B cell (primary cell): ENCODE measurements at regions not wholly inside any gene's neighbourhood (a gene's known extent, or its start where the extent isn't known, plus 50 kb on each side); places are given as distances from the start of the nearest gene placed in this dataset.

Experiments used
- ATAC-seq: fragments of 200-7000 bp; cut with Tn5 transposase; one replicate; pipeline ENCODE4 v1.10.0; 2021; ENCODE audit warnings: low read depth, mild to moderate bottlenecking, moderate number of reproducible peaks, moderate library complexity
- CTCF ChIA-PET: fragments of 350-600 bp; sonication (Branson Sonifier 250); formaldehyde crosslinking; loops from one replicate; lab custom pipeline; 2021; ENCODE audit warnings: antibody characterized with exemption, inconsistent platforms; lab: Charles Lee
- POLR2A ChIA-PET: fragments of 350-600 bp; sonication (Branson Sonifier 250); formaldehyde crosslinking; loops from one replicate; lab custom pipeline; 2021; ENCODE audit warnings: antibody characterized with exemption; lab: Charles Lee
- DNase-seq: peaks from one replicate; pipeline ENCODE4 v3.0.0; 2013
- H2AFZ ChIP-seq: 2 replicates; pipeline ENCODE4 v1.6.1; 2012; ENCODE audit warnings: mild to moderate bottlenecking, low read depth, low read length; ENCODE audit not compliant: insufficient read depth, poor library complexity, severe bottlenecking
- H3K27ac ChIP-seq, 2 donors: 1 replicate in 1 of 2; 2 replicates in 1 of 2; pipeline ENCODE4 v1.5.1; 2012 to 2013; ENCODE audit warnings: low read length in 2 of 2, mild to moderate bottlenecking in 2 of 2, moderate library complexity in 1 of 2
- H3K27me3 ChIP-seq, 4 experiments: fragments of 200-600 bp in 1 of 4; sonication (generic) in 1 of 4; replicated peaks in 1 of 4; 1 replicate in 2 of 4; 2 replicates in 2 of 4; pipeline versions ENCODE4 v1.6.1 to v1.7.0; 2013 to 2016; ENCODE audit warnings: low read length in 3 of 4, mild to moderate bottlenecking in 2 of 4, mixed read lengths in 1 of 4, moderate library complexity in 1 of 4; ENCODE audit not compliant: insufficient read depth in 4 of 4, control insufficient read depth in 3 of 4; ENCODE audit errors: control extremely low read depth in 1 of 4
- H3K36me3 ChIP-seq, 2 experiments: replicated peaks in 1 of 2; 1 replicate in 1 of 2; 2 replicates in 1 of 2; pipeline versions ENCODE4 v1.6.1 to v1.7.1; 2013; ENCODE audit warnings: low read length in 1 of 2; ENCODE audit not compliant: insufficient read depth in 2 of 2, control insufficient read depth in 1 of 2; ENCODE audit errors: control extremely low read depth in 1 of 2, extremely low read depth in 1 of 2
- H3K4me1 ChIP-seq, 2 donors: fragments of 200-600 bp in 1 of 2; sonication (generic) in 1 of 2; 1 replicate in 1 of 2; 2 replicates in 1 of 2; pipeline versions ENCODE4 v1.5.1 to v1.6.1; 2013 to 2017; ENCODE audit warnings: low read length in 2 of 2; ENCODE audit not compliant: control insufficient read depth in 2 of 2, insufficient read depth in 2 of 2
- H3K4me2 ChIP-seq: replicated peaks from 2 replicates; pipeline ENCODE3; 2012; ENCODE audit warnings: mild to moderate bottlenecking, low read depth, low read length; ENCODE audit not compliant: poor library complexity, severe bottlenecking
- H3K4me3 ChIP-seq, 5 experiments: fragments of 200-600 bp in 1 of 5; sonication (generic) in 1 of 5; 1 replicate in 3 of 5; 2 replicates in 2 of 5; pipeline versions ENCODE4 v1.5.1 to v1.7.0; 2011 to 2016; ENCODE audit warnings: low read length in 4 of 5, mild to moderate bottlenecking in 4 of 5, low read depth in 2 of 5, control low read depth in 1 of 5, moderate library complexity in 1 of 5; ENCODE audit not compliant: insufficient read depth in 1 of 5; ENCODE audit errors: control extremely low read depth in 1 of 5, extremely low read depth in 1 of 5
- H3K79me2 ChIP-seq: fragments of 200-600 bp; sonication (generic); one replicate; pipeline ENCODE4 v1.6.0; 2016; ENCODE audit warnings: low read length; ENCODE audit not compliant: control insufficient read depth, insufficient read depth
- H3K9ac ChIP-seq: fragments of 200-600 bp; sonication (generic); 2 replicates; pipeline ENCODE4 v1.6.1; 2017; ENCODE audit warnings: mild to moderate bottlenecking, low read length, moderate library complexity
- H3K9me3 ChIP-seq, 3 donors: one replicate each; pipeline versions ENCODE4 v1.6.1 to v1.7.1; 2013; ENCODE audit warnings: low read length in 2 of 3; ENCODE audit not compliant: control insufficient read depth in 2 of 3, insufficient read depth in 1 of 3; ENCODE audit errors: control extremely low read depth in 1 of 3
- H4K20me1 ChIP-seq: 2 replicates; pipeline ENCODE4 v1.6.0; 2012; ENCODE audit warnings: mild to moderate bottlenecking, low read length; ENCODE audit not compliant: insufficient read depth, control insufficient read depth, poor library complexity, severe bottlenecking
- H3K27ac Mint-ChIP-seq: one replicate; pipeline ENCODE4 v1.8.0; 2021; ENCODE audit warnings: mixed read lengths
- H3K27me3 Mint-ChIP-seq: one replicate; pipeline ENCODE4 v1.8.0; 2021; ENCODE audit warnings: mixed read lengths
- H3K4me1 Mint-ChIP-seq: one replicate; pipeline ENCODE4 v1.8.0; 2021; ENCODE audit warnings: mixed read lengths
- H3K4me3 Mint-ChIP-seq: one replicate; pipeline ENCODE4 v1.8.0; 2021; ENCODE audit warnings: mixed read lengths
- H3K9me3 Mint-ChIP-seq: one replicate; pipeline ENCODE4 v1.8.0; 2022; ENCODE audit warnings: mixed read lengths; ENCODE audit not compliant: insufficient read depth
- EZH2 ChIP-seq: IDR thresholded peaks from 2 replicates; pipeline ENCODE4 v1.6.1; 2012; ENCODE audit warnings: borderline replicate concordance, low read depth, mild to moderate bottlenecking, moderate library complexity, low read length; ENCODE audit not compliant: insufficient read depth, poor library complexity, severe bottlenecking
- WGBS: methylation state at CpG from one replicate; pipeline ENCODE4 v1.1.5; 2013; ENCODE audit warnings: missing lambda C conversion rate; ENCODE audit not compliant: insufficient coverage; 5-methylcytosine and 5-hydroxymethylcytosine counted together
- intact Hi-C: fragments of 100-400 bp; cut with micrococcal nuclease; formaldehyde crosslinking; loops from one replicate; pipeline ENCODE4 v1.10.0; 2022
- TF ChIP-seq, protein P1 (sequence below): fragments of 200-600 bp; IDR thresholded peaks from one replicate; pipeline ENCODE4 v1.8.0; 2022; ENCODE audit warnings: antibody characterized with exemption, mild to moderate bottlenecking

DNA sequence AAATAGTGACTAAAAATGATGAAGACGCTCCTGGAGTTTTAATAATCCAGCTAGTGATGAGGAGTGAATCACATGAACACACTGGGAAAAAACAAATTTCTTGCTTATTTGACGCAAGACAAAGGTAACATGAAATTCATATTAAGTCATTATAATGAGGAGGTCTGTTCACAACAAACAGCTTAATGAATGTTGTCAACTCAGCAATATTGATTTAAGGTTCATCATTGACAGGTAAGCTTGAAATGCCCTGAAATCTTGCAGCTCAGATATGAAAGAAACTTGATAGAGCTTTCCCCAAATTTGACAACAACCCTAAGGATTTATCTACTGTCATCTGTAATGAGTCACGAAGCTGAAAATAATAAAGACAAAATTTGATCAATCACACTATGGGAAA is 108.1 kb upstream of the SELENOK start:
- intact Hi-C loops, result no loop called here
- CTCF ChIA-PET, result interaction anchor here (1.5 kb wide), 1 partner anchor 9 kb away, joined by 3 read pairs; no protein-coding TSS in a partner anchor
- H2AFZ ChIP-seq, result no peak overlapping the region
- H3K4me2 ChIP-seq, result no peak overlapping the region
- no peak overlapping the region for H3K9ac ChIP-seq
- H3K27ac Mint-ChIP-seq, result no peak overlapping the region
- no peak overlapping the region for H3K4me3 Mint-ChIP-seq
- ATAC-seq (no peak), DNase-seq (no peak)
- peaks cover 9% of the 10 kb centered on the region for H3K27me3 Mint-ChIP-seq
- H3K4me1 Mint-ChIP-seq, result peaks cover 4% of the 10 kb centered on the region
- no peaks in the 10 kb centered on the region for H4K20me1 ChIP-seq
- no peaks in the 10 kb centered on the region for H3K9me3 ChIP-seq
- H3K27me3 ChIP-seq, result no peaks in the 10 kb centered on the region
- POLR2A ChIA-PET, result no interaction called here
- no peaks in the 10 kb centered on the region for H3K79me2 ChIP-seq
- H3K9me3 Mint-ChIP-seq, result no peaks in the 10 kb centered on the region
- no peaks in the 10 kb centered on the region for H3K36me3 ChIP-seq
- no CpG with 5 or more reads among the region's 3 CpGs for WGBS
- TF ChIP-seq EZH2, result no peak
- no peak overlapping the region for H3K27ac ChIP-seq
- H3K4me1 ChIP-seq, result no peaks in the 10 kb centered on the region
- H3K4me3 ChIP-seq, result no peak overlapping the region

DNA sequence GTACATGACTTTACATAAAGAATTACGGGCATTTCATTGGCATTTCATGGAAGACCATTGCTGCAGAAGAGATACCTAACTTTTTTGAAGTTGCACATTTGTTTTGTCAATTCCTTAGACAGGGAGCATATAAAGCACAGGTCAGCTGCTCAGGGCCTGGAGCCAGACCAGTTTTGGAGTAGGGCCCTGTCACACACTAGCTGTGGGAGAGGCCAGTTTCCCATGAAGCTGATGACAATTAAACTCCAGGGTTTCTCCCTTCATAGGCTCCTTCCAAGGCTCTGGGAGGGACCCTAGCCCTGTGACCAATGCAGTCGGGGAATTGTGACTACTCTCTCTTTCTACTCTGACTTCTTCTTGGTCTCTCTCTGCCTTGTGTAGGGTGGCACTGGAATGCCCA is 107.3 kb upstream of the SELENOK start:
- intact Hi-C loops, result no loop called here
- Mint-ChIP-seq H3K9me3 (no peaks in the 10 kb centered on the region), H3K4me1 (peaks cover 4% of the 10 kb centered on the region), H3K27me3 (peaks cover 9% of the 10 kb centered on the region), H3K27ac (no peak overlapping the region), H3K4me3 (no peak overlapping the region)
- CTCF ChIA-PET, result interaction anchor here (1.5 kb wide), 1 partner anchor 10 kb away, joined by 3 read pairs; no protein-coding TSS in a partner anchor
- H3K27ac ChIP-seq, result no peak overlapping the region
- no peaks in the 10 kb centered on the region for H4K20me1 ChIP-seq
- ATAC-seq (no peak), DNase-seq (no peak)
- no peak overlapping the region for H2AFZ ChIP-seq
- H3K4me1 ChIP-seq, result no peaks in the 10 kb centered on the region
- 80% methylated on average over 1 of the region's 2 CpGs for WGBS
- no peak overlapping the region for H3K9ac ChIP-seq
- H3K4me2 ChIP-seq, result no peak overlapping the region
- H3K36me3 ChIP-seq, result no peaks in the 10 kb centered on the region
- H3K9me3 ChIP-seq, result no peaks in the 10 kb centered on the region
- H3K27me3 ChIP-seq, result no peaks in the 10 kb centered on the region
- POLR2A ChIA-PET, result no interaction called here
- H3K4me3 ChIP-seq, result no peak overlapping the region
- TF ChIP-seq EZH2, result no peak
- TF ChIP-seq, protein P1, sequence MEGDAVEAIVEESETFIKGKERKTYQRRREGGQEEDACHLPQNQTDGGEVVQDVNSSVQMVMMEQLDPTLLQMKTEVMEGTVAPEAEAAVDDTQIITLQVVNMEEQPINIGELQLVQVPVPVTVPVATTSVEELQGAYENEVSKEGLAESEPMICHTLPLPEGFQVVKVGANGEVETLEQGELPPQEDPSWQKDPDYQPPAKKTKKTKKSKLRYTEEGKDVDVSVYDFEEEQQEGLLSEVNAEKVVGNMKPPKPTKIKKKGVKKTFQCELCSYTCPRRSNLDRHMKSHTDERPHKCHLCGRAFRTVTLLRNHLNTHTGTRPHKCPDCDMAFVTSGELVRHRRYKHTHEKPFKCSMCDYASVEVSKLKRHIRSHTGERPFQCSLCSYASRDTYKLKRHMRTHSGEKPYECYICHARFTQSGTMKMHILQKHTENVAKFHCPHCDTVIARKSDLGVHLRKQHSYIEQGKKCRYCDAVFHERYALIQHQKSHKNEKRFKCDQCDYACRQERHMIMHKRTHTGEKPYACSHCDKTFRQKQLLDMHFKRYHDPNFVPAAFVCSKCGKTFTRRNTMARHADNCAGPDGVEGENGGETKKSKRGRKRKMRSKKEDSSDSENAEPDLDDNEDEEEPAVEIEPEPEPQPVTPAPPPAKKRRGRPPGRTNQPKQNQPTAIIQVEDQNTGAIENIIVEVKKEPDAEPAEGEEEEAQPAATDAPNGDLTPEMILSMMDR, result no peak
- H3K79me2 ChIP-seq, result no peaks in the 10 kb centered on the region
